Stomach smooth muscle (tissue), 2 donors: ENCODE measurements at regions not wholly inside any gene's neighbourhood (a gene's known extent, or its start where the extent isn't known, plus 50 kb on each side); places are given as distances from the start of the nearest gene placed in this dataset.

Experiments
- H3K27ac ChIP-seq: one replicate; pipeline ENCODE4 v1.7.0; 2013; ENCODE audit warnings: mild to moderate bottlenecking, low read length, inconsistent platforms
- H3K27me3 ChIP-seq, 2 donors: one replicate each; pipeline ENCODE4 v1.7.0; 2013; ENCODE audit warnings: low read length in 2 of 2; ENCODE audit not compliant: insufficient read depth in 2 of 2, control insufficient read depth in 1 of 2
- H3K36me3 ChIP-seq, 2 donors: one replicate each; pipeline ENCODE4 v1.7.0; 2013; ENCODE audit warnings: low read length in 2 of 2; ENCODE audit not compliant: control insufficient read depth in 2 of 2, insufficient read depth in 2 of 2
- H3K4me1 ChIP-seq: one replicate; pipeline ENCODE4 v1.7.0; 2013; ENCODE audit warnings: low read length; ENCODE audit not compliant: control insufficient read depth, insufficient read depth
- H3K4me3 ChIP-seq, 2 donors: one replicate each; pipeline ENCODE4 v1.7.0; 2013; ENCODE audit warnings: low read length in 2 of 2
- H3K9ac ChIP-seq, 2 donors: one replicate each; pipeline ENCODE4 v1.7.0; 2013; ENCODE audit warnings: low read length in 2 of 2, mild to moderate bottlenecking in 1 of 2
- H3K9me3 ChIP-seq, 2 donors: one replicate each; pipeline ENCODE4 v1.7.0; 2013; ENCODE audit warnings: low read length in 2 of 2; ENCODE audit not compliant: control insufficient read depth in 2 of 2
- donor health status: healthy.
- donor health status: Pancreatic carcinoma.

DNA sequence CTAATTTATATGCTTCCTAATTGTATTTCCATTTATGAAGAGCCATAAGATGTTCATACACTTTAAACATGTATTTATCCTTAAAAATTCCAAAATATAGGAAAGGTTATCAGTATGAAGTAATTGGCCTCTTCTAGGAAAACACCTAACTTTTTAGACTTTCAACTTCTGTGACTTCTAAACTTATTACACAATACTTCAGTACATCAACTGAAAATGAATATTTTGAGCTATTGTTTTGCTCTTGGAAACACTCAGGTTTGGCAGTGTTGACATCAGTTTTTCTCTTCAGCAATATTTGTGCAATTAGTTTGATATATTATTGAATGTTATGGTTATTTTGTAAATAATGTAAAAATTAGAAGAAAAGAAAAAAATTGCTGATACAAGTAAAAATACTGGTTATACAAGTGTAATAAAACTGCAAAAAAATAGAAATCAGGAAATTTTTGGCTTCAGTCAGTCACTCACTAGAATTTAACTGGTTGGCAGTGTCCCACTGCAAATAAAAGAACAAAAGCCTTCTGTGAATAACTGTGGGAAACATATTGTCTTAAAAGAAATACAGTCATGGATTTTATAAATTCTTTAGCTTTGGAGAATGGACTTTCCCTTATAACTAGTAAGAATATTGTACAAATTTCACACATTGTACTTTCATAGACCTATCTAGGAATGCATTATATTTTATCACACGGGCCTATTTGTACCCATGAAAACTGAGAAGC is 635.9 kb downstream of the TLE1 start:
- H3K27me3 ChIP-seq = no peaks in the 10 kb centered on the region
- H3K9ac ChIP-seq = no peak overlapping the region
- H3K4me3 ChIP-seq = no peak overlapping the region
- H3K27ac ChIP-seq = no peak overlapping the region
- no peaks in the 10 kb centered on the region for H3K36me3 ChIP-seq
- H3K4me1 ChIP-seq = no peaks in the 10 kb centered on the region
- no peaks in the 10 kb centered on the region for H3K9me3 ChIP-seq

DNA sequence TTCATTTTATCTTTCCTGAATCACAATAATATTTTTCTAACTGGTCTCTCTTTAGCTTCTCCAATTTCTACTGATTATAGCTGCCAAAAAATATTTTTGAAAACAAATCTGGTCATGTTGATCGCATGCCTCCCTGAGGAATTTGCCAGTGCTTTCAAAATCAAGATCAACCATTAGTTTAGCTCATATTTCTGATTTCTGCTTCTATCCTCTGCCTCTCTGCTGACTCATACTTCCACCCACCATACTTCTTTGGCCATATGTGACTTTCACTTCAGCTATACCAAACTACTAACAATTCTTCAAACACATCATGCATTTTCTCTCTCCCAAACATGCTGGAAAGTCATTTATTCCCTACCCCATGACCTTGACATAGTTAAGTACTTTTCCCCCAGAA is 636.5 kb downstream of the TLE1 start:
- Histone ChIP-seq H3K27me3 (no peaks in the 10 kb centered on the region), H3K9ac (no peak overlapping the region), H3K27ac (no peak overlapping the region), H3K36me3 (no peaks in the 10 kb centered on the region), H3K9me3 (no peaks in the 10 kb centered on the region), H3K4me1 (no peaks in the 10 kb centered on the region), H3K4me3 (no peak overlapping the region)

DNA sequence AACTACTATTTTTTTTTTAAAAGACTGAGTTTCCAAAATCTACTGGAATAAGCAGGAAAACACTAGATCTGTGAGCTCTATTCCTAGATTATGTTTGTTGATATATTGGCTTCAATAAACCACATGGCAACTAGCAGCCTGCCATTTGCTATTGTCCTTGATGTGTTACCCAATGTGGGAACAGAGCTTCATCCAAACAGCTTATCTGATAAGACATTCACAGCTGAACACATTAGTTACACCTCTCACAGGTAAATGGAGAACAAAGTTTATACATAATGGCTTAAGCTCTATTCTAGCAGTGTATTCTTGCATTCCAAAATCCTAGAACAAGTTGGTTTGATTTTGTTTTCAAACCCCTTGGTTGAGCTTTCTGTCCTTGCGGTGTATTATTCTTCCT is 642.1 kb downstream of the TLE1 start:
- H3K4me3 ChIP-seq = no peak overlapping the region
- no peaks in the 10 kb centered on the region for H3K36me3 ChIP-seq
- no peaks in the 10 kb centered on the region for H3K9me3 ChIP-seq
- no peaks in the 10 kb centered on the region for H3K4me1 ChIP-seq
- H3K9ac ChIP-seq = no peak overlapping the region
- no peak overlapping the region for H3K27ac ChIP-seq
- H3K27me3 ChIP-seq = no peaks in the 10 kb centered on the region

DNA sequence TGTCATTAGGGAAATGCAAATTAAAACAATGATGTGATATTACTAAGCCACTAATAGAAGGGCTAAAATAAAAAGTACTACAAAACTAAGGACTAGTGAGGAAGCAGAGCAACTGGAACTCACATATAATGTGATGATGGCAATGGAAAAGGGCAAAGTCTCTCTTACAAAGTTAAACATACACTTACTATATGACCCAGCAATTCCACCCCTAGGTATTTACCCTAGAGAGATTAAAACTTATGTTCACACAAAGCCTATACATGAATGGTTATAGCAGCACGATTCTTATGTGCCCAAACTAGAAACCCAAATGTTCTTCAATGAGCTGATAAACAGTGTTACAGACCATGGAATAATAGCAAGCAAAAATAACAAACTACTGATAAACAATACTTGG is 643.7 kb downstream of the TLE1 start:
- H3K4me3 ChIP-seq = no peak overlapping the region
- H3K36me3 ChIP-seq = no peaks in the 10 kb centered on the region
- H3K4me1 ChIP-seq = no peaks in the 10 kb centered on the region
- no peaks in the 10 kb centered on the region for H3K27me3 ChIP-seq
- H3K9ac ChIP-seq = no peak overlapping the region
- H3K27ac ChIP-seq = no peak overlapping the region
- no peaks in the 10 kb centered on the region for H3K9me3 ChIP-seq

DNA sequence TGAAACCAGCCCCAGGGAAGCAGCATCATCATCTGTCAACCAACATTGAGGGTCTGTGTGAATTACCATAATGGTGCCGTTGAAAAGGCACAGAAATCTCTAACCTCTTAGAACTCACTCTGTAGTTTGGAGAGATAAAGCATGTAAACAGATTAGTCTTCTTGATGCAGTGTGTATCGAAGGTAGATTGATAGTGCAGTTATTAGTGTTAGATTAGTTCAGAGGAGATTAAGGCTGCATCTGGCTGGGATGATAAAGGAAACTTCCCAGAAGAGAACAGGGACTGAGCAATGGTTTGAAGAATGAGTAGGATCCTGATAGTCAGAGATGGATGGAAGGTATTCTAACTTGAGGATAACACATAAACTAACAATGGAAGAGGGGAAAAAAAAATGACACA is 651.5 kb downstream of the TLE1 start:
- H3K9me3 ChIP-seq = no peaks in the 10 kb centered on the region
- no peak overlapping the region for H3K4me3 ChIP-seq
- H3K27me3 ChIP-seq = no peaks in the 10 kb centered on the region
- H3K27ac ChIP-seq = no peak overlapping the region
- H3K4me1 ChIP-seq = no peaks in the 10 kb centered on the region
- no peaks in the 10 kb centered on the region for H3K36me3 ChIP-seq
- no peak overlapping the region for H3K9ac ChIP-seq

DNA sequence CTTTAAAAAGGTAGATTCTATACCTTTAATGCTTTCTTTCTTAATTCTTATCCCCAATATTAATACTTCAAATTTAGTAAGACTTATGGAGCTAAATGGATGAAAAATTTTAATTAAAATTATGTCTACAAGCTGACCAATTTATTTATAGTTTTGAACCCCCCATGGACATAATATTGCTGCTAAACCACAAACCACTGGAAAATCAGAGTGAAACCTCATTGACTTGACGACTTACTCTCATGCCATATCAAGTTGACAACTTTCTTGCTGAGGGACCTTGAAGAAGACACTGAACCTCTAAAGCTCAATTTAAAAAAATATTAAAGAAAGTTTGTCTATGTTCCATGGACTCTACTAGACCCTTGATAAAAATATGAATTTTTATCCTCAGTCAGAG is 653.7 kb downstream of the TLE1 start:
- Histone ChIP-seq H3K4me3 (no peak overlapping the region), H3K27me3 (no peaks in the 10 kb centered on the region), H3K36me3 (no peaks in the 10 kb centered on the region), H3K4me1 (peaks cover 4% of the 10 kb centered on the region), H3K9ac (no peak overlapping the region), H3K9me3 (no peaks in the 10 kb centered on the region), H3K27ac (no peak overlapping the region)

DNA sequence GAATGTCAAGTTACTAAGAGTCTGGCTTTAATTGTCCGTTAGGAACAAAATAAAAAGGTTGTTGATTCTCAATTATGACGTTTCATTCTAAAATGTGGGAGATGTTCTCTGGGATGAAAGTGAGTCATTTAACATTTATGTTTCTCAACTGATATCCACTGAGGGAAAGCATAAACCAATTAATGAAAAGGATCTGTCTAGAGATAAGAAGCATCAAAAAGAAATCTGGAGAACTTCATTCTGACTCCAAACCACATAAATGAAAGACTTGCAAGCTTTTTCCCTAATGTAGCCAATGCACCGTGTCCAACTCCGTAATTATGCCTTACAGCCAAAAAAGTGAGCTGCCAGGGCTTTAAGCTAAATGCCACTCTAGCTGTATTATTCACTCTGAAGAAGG is 654.2 kb downstream of the TLE1 start:
- no peak overlapping the region for H3K4me3 ChIP-seq
- no peak overlapping the region for H3K27ac ChIP-seq
- H3K36me3 ChIP-seq = no peaks in the 10 kb centered on the region
- H3K9me3 ChIP-seq = no peaks in the 10 kb centered on the region
- H3K9ac ChIP-seq = no peak overlapping the region
- no peaks in the 10 kb centered on the region for H3K27me3 ChIP-seq
- H3K4me1 ChIP-seq = peaks cover 4% of the 10 kb centered on the region

DNA sequence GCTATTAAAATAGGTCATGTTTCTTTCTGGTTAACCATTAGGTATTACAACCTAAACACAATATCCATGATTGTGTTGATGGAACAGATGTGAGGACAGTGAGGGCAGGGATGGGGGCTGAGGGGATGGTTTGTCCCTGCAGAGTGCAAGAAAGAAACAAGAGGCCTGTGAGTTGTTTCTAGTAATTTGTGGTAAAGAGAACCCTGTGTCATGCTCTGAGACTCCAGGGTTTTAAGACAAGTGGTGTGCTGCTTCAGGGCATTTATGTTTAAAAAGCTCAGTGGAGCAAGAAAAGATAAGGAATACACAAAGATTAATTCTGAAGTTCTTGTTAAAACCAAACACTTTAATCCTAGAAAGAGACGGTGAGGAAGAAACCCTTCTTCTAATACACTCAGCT is 656.5 kb downstream of the TLE1 start:
- Histone ChIP-seq H3K36me3 (no peaks in the 10 kb centered on the region), H3K4me1 (peaks cover 4% of the 10 kb centered on the region), H3K9ac (no peak overlapping the region), H3K27me3 (no peaks in the 10 kb centered on the region), H3K4me3 (no peak overlapping the region), H3K9me3 (no peaks in the 10 kb centered on the region), H3K27ac (no peak overlapping the region)

DNA sequence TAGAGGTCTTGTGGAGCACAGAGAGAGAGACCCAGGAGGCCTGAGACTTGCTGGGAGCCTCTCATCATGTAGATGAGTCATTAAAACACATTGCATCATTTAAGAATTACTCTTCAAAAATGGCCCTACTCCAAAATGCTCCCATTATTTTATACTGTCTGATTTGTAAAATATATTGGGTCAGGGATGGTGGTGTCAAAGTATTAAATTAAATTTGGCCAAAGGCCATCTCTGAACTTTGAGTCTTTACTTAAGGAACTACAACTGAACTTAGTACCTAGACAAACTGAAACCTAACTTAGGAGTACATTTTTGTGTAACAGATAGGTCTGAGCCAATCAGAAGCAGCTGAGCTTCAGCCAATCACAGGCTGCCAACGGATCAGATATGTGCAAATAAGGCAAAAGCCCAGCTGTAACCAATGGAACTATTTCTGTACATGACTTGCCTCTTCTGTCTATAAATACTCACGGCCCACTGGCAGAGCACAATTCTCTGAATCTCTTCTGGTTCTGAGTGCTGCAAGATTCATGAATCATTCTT is 657.2 kb downstream of the TLE1 start:
- Histone ChIP-seq H3K9me3 (no peaks in the 10 kb centered on the region), H3K9ac (no peak overlapping the region), H3K4me1 (peaks cover 4% of the 10 kb centered on the region), H3K36me3 (no peaks in the 10 kb centered on the region), H3K27me3 (no peaks in the 10 kb centered on the region), H3K4me3 (no peak overlapping the region), H3K27ac (no peak overlapping the region)

DNA sequence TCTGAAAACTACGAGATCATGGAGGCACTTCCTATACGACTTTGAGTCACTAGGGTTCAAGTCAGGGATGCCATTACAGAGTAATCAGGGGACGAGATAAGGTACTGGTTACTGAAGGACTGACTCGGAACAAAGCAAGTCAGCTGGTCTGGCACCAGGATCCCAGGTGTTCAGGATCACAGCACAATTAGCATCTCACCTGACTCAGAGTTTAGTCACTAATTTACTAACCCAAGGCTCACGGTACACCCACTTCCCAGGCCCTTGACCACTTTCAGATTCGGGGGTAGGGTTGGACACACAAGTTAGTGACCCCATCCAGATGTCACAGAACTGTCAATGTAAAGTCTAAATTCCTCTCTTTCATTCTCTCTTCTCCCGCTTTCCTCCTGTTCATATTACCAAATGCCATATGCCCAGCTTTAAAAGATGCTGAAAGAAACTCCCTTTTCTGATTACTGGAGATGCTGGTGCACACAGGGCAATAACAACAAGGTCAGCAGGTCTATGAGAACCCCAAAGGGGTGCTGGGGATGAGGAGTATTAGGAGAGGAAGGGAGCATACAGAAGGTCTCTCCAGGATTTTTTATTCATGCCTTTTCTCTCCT is 657.8 kb downstream of the TLE1 start:
- Histone ChIP-seq H3K4me3 (no peak overlapping the region), H3K9ac (no peak overlapping the region), H3K27ac (no peak overlapping the region), H3K36me3 (no peaks in the 10 kb centered on the region), H3K9me3 (no peaks in the 10 kb centered on the region), H3K27me3 (no peaks in the 10 kb centered on the region), H3K4me1 (peaks cover 4% of the 10 kb centered on the region)

DNA sequence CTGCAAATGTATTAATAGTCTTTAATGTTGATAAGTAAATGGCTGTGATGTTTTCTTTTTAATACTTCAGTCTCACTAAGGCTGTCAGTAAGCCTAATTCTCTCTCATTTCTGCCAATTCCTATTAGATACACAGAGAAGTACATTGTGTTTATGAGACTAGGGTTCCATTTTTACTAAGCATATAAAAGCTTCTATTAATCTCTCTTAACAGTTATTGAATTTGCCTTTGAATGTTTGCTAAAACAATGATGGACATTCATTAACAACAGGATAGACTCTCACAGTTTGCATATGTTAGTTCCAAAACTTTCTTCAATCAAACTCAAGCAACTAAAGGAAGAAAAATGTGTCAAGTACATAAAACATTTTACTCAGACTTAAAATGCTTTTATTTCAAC is 659.3 kb downstream of the TLE1 start:
- Histone ChIP-seq H3K27ac (no peak overlapping the region), H3K9ac (no peak overlapping the region), H3K36me3 (no peaks in the 10 kb centered on the region), H3K9me3 (no peaks in the 10 kb centered on the region), H3K4me1 (peaks cover 4% of the 10 kb centered on the region), H3K27me3 (no peaks in the 10 kb centered on the region), H3K4me3 (no peak overlapping the region)
